Loucy (cell line): ENCODE measurements at regions not wholly inside any gene's neighbourhood (a gene's known extent, or its start where the extent isn't known, plus 50 kb on each side); places are given as distances from the start of the nearest gene placed in this dataset.

Experiments
- EZH2phosphoT487 ChIP-seq: fragments of 200-600 bp; IDR thresholded peaks from 2 replicates; pipeline ENCODE4 v1.6.1; 2018; ENCODE audit warnings: antibody characterized with exemption, mild to moderate bottlenecking, moderate library complexity, borderline replicate concordance
- TF ChIP-seq, protein P1 (sequence below): fragments of 200-600 bp; sonication (generic); conservative IDR thresholded peaks from 2 replicates; pipeline ENCODE4 v1.5.1; 2014; ENCODE audit warnings: mild to moderate bottlenecking, antibody characterized with exemption, low read length

DNA sequence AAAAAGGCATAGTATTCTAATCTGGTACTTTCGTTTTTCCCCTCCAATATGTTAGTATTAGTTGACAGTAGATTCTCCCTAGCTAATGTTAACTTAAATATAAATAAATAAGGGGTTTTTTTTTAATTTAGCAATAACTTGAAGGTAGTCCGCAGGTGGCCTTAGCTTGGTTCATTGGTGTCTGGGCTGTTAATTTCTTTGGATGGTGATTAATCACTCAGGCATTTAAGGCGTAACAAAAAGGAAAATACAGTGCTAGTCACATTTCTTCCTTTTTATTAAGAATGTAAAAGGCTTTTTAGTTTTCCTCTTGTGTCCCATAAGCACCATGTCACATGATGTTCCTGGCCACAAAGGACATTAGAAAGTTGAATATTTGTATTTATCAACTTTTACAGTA, 161.0 kb upstream of the POT1 start:
- TF ChIP-seq, protein P1, sequence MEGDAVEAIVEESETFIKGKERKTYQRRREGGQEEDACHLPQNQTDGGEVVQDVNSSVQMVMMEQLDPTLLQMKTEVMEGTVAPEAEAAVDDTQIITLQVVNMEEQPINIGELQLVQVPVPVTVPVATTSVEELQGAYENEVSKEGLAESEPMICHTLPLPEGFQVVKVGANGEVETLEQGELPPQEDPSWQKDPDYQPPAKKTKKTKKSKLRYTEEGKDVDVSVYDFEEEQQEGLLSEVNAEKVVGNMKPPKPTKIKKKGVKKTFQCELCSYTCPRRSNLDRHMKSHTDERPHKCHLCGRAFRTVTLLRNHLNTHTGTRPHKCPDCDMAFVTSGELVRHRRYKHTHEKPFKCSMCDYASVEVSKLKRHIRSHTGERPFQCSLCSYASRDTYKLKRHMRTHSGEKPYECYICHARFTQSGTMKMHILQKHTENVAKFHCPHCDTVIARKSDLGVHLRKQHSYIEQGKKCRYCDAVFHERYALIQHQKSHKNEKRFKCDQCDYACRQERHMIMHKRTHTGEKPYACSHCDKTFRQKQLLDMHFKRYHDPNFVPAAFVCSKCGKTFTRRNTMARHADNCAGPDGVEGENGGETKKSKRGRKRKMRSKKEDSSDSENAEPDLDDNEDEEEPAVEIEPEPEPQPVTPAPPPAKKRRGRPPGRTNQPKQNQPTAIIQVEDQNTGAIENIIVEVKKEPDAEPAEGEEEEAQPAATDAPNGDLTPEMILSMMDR, result no peak
- no peak for TF ChIP-seq EZH2phosphoT487
